Thyroid gland (tissue), 4 donors: ENCODE measurements at regions not wholly inside any gene's neighbourhood (a gene's known extent, or its start where the extent isn't known, plus 50 kb on each side); places are given as distances from the start of the nearest gene placed in this dataset.

Source experiments
- POLR2A ChIP-seq, 2 donors: fragments of 450-650 bp; IDR thresholded peaks; one replicate each; pipeline ENCODE4 v1.6.1; 2017; ENCODE audit warnings: antibody characterized with exemption in 2 of 2, mild to moderate bottlenecking in 2 of 2, moderate library complexity in 1 of 2
- TF ChIP-seq, protein P1 (sequence below), 6 experiments: fragments of 200-600 bp in 3 of 6; fragments of 450-650 bp in 3 of 6; sonication (generic) in 3 of 6; IDR thresholded peaks; one replicate each; pipeline ENCODE4 v1.5.1; 2016 to 2019; ENCODE audit warnings: antibody characterized with exemption in 6 of 6, mild to moderate bottlenecking in 2 of 6, inconsistent platforms in 1 of 6, moderate library complexity in 1 of 6

DNA sequence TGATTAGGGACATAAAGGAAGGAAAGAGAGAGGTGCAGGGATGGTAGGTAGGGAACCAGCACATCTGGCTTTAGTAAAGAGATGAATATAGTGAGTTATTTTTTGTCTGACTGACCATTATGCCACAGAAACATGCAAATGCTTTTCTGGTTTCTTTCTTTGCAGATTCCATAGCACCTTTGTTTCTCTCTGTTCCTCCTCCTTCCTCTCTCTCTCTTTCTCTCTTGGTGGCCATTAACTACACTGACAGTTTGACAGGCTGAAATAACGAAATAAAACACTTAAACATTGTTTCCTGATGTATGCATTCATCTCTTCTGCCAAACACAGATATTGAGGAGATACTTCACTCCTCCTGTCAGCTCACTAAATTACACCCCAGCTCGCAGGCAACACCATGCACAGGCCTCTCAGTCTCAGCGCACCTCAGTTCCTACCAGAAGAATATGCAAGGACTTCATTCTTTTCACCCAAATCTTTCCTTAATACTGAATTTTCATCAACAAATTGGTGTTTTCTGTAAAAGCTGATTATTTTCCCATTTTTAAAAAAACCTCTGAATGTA lies 406.9 kb upstream of the SOX5 start:
- TF ChIP-seq, protein P1, sequence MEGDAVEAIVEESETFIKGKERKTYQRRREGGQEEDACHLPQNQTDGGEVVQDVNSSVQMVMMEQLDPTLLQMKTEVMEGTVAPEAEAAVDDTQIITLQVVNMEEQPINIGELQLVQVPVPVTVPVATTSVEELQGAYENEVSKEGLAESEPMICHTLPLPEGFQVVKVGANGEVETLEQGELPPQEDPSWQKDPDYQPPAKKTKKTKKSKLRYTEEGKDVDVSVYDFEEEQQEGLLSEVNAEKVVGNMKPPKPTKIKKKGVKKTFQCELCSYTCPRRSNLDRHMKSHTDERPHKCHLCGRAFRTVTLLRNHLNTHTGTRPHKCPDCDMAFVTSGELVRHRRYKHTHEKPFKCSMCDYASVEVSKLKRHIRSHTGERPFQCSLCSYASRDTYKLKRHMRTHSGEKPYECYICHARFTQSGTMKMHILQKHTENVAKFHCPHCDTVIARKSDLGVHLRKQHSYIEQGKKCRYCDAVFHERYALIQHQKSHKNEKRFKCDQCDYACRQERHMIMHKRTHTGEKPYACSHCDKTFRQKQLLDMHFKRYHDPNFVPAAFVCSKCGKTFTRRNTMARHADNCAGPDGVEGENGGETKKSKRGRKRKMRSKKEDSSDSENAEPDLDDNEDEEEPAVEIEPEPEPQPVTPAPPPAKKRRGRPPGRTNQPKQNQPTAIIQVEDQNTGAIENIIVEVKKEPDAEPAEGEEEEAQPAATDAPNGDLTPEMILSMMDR (IDR thresholded peaks at IDR 0.05), result no peak
- no peak for TF ChIP-seq POLR2A (IDR thresholded peaks at IDR 0.05)
